ENCODE measurements at regions not wholly inside any gene's neighbourhood (a gene's known extent, or its start where the extent isn't known, plus 50 kb on each side); places are given as distances from the start of the nearest gene placed in this dataset.

DNA sequence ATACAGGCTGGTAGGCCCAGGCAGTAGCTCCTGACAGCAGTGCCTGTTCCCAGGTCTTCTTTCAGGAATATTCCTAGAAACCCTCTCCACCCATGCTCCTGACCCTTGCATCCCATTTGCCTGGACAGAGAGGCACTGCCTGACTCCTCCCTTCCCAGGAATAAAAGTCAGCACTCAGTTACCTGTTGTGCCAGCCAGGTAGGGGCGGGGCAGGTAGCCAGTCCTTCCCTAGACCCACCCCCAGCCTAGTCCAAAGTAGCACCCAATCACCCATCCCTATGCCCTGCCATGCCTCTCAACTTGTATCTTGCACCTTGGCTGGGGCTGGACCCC is 129.9 kb downstream of the MRPL14 start:
- H2BK12ac ChIP-seq (ENCODE audit: low read length): no peak overlapping the region

DNA sequence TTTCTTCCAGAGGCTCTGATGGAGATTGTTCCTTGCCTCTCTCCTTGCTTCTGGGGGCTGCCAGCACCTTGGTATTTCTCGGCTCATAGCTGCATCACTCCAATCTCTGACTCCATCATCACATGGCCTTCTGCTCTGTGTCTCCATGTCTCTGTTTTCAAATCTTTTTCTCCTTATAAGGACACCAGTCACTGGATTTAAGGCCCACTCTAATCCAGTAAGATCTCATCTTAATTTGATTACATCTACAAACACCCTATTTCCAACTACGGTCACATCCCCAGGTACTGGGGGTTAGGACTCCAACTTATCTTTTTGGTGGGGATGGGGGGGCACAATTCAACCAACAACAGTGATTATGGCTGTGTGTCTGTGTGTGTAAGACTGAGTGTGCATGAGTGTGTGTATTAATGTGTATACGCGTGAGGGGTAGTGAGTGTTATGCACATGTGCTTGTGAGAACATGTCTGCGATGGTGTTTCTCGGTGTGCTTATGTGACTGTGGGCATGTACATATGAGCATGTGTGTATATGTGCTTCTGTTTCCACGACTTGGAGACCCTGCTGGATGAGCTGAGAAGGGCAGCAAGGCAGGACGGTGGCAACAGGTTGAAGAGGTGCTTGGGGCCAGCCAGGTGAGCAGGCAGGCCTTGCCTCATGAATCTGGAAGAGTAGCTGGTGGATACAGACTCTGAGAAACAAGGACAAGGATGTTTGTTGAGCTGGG is 130.5 kb downstream of the MRPL14 start:
- Histone ChIP-seq H3K27me3 (ENCODE audit: control insufficient read depth in 3 of 3, insufficient read depth in 3 of 3, low read depth in 1 of 3, low read length in 3 of 3) (peaks cover 0 to 13% (median 0%) of the 10 kb centered on the region in 3 experiments), H3K4ac (ENCODE audit: low read length) (no peak overlapping the region), H4K8ac (ENCODE audit: low read depth, low read length) (no peak overlapping the region), H2AK5ac (ENCODE audit: low read depth, low read length) (peak overlapping the region; percentile 2), H2BK5ac (ENCODE audit: low read length) (no peak overlapping the region), H3K18ac (ENCODE audit: low read length) (peak overlapping the region; percentile 6), H3K23ac (ENCODE audit: low read depth, low read length, poor library complexity) (no peak overlapping the region), H3K4me1 (ENCODE audit: control insufficient read depth in 2 of 2, insufficient read depth in 1 of 2, low read depth in 1 of 2, low read length in 2 of 2) (peaks cover 4 to 18% of the 10 kb centered on the region in 2 donors), H3K36me3 (replicated peaks in 1 of 2; ENCODE audit: control insufficient read depth in 2 of 2, insufficient read depth in 2 of 2, low read length in 2 of 2) (no peaks in the 10 kb centered on the region), H3K9ac (ENCODE audit: low read depth, low read length, poor library complexity) (no peak overlapping the region), H2BK15ac (ENCODE audit: low read length) (peak overlapping the region; percentile 8), H3K9me3 (replicated peaks in 1 of 2; ENCODE audit: control insufficient read depth in 2 of 2, insufficient read depth in 1 of 2, low read depth in 1 of 2, low read length in 2 of 2) (peaks cover 0 to 4% of the 10 kb centered on the region in 2 donors), H3K27ac (replicated peaks; ENCODE audit: low read length) (no peak overlapping the region), H2AFZ (ENCODE audit: low read length) (no peak overlapping the region), H4K91ac (ENCODE audit: low read depth, low read length, poor library complexity) (no peak overlapping the region), H2BK12ac (ENCODE audit: low read length) (no peak overlapping the region), H3K4me3 (ENCODE audit: low read length in 2 of 2) (no peak overlapping the region), H3K14ac (ENCODE audit: low read length) (no peak overlapping the region), H2BK120ac (ENCODE audit: low read depth, low read length) (no peak overlapping the region), H3K4me2 (ENCODE audit: insufficient read depth, low read length, poor library complexity, severe bottlenecking) (no peak overlapping the region), H3K79me1 (ENCODE audit: low read depth, low read length) (no peaks in the 10 kb centered on the region)
- DNase-seq (ENCODE audit: low spot score): no peak
- WGBS, 2 donors (ENCODE audit: extremely low coverage in 2 of 2, insufficient read length in 2 of 2, insufficient replicate concordance in 1 of 2): 100% methylated on average over 2 of the region's 8 CpGs; no CpG with 5 or more reads in 1 of the 2 donors

More for the DNA sequence above, 129.9 kb downstream of the MRPL14 start:
- H3K9ac ChIP-seq (ENCODE audit: low read depth, low read length, poor library complexity): no peak overlapping the region
- no peak overlapping the region for H2BK5ac ChIP-seq (ENCODE audit: low read length)
- H3K4ac ChIP-seq (ENCODE audit: low read length): no peak overlapping the region
- peak overlapping the region; percentile 8 for H2BK15ac ChIP-seq (ENCODE audit: low read length)
- no peak overlapping the region for H3K14ac ChIP-seq (ENCODE audit: low read length)
- no peak overlapping the region for H4K91ac ChIP-seq (ENCODE audit: low read depth, low read length, poor library complexity)
- peaks cover 4 to 20% of the 10 kb centered on the region in 2 donors for H3K4me1 ChIP-seq (ENCODE audit: control insufficient read depth in 2 of 2, insufficient read depth in 1 of 2, low read depth in 1 of 2, low read length in 2 of 2)
- H3K36me3 ChIP-seq (replicated peaks in 1 of 2; ENCODE audit: control insufficient read depth in 2 of 2, insufficient read depth in 2 of 2, low read length in 2 of 2): no peaks in the 10 kb centered on the region
- DNase-seq (ENCODE audit: low spot score): no peak
- peak overlapping the region; percentile 1 for H3K23ac ChIP-seq (ENCODE audit: low read depth, low read length, poor library complexity)
- no peak overlapping the region for H3K4me3 ChIP-seq (ENCODE audit: low read length in 2 of 2)
- WGBS, 2 donors (ENCODE audit: extremely low coverage in 2 of 2, insufficient read length in 2 of 2, insufficient replicate concordance in 1 of 2): no CpG with 5 or more reads among the region's 1 CpG
- no peak overlapping the region for H2AFZ ChIP-seq (ENCODE audit: low read length)
- H3K9me3 ChIP-seq (replicated peaks in 1 of 2; ENCODE audit: control insufficient read depth in 2 of 2, insufficient read depth in 1 of 2, low read depth in 1 of 2, low read length in 2 of 2): peaks cover 0 to 4% of the 10 kb centered on the region in 2 donors
- peaks cover 0 to 18% (median 0%) of the 10 kb centered on the region in 3 experiments for H3K27me3 ChIP-seq (ENCODE audit: control insufficient read depth in 3 of 3, insufficient read depth in 3 of 3, low read depth in 1 of 3, low read length in 3 of 3)
- peak overlapping the region; percentile 2 for H2AK5ac ChIP-seq (ENCODE audit: low read depth, low read length)
- peak overlapping the region; percentile 6 for H3K18ac ChIP-seq (ENCODE audit: low read length)
- H3K79me1 ChIP-seq (ENCODE audit: low read depth, low read length): no peaks in the 10 kb centered on the region
- no peak overlapping the region for H2BK120ac ChIP-seq (ENCODE audit: low read depth, low read length)
- H4K8ac ChIP-seq (ENCODE audit: low read depth, low read length): no peak overlapping the region
- H3K4me2 ChIP-seq (ENCODE audit: insufficient read depth, low read length, poor library complexity, severe bottlenecking): no peak overlapping the region
- no peak overlapping the region for H3K27ac ChIP-seq (replicated peaks; ENCODE audit: low read length)

DNA sequence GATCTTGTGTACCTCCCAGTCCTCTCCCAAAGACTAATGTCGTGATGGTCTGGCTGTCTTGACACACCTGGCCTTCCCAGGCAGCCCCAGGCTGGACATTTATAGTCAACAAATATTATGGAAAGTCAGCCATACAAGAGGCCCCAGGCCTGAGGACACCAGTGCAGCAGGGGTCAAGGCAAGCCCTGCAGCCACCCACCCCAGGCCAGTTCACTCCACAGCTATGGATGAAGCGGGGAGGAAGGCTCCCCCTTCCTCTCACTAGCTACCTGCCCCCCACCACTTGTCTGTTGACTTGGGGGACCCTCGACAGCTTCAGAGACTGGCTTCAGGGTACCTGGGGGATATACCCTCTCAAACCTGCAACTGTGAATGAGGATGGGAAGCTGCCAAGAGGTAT is 132.1 kb downstream of the MRPL14 start:
- H2BK5ac ChIP-seq (ENCODE audit: low read length): no peak overlapping the region
- H2BK120ac ChIP-seq (ENCODE audit: low read depth, low read length): no peak overlapping the region
- H3K9me3 ChIP-seq (replicated peaks in 1 of 2; ENCODE audit: control insufficient read depth in 2 of 2, insufficient read depth in 1 of 2, low read depth in 1 of 2, low read length in 2 of 2): no peaks in the 10 kb centered on the region
- H3K18ac ChIP-seq (ENCODE audit: low read length): no peak overlapping the region
- H3K4ac ChIP-seq (ENCODE audit: low read length): no peak overlapping the region
- no peak overlapping the region for H2AK5ac ChIP-seq (ENCODE audit: low read depth, low read length)
- WGBS, 2 donors (ENCODE audit: extremely low coverage in 2 of 2, insufficient read length in 2 of 2, insufficient replicate concordance in 1 of 2): no CpG with 5 or more reads among the region's 3 CpGs
- H3K23ac ChIP-seq (ENCODE audit: low read depth, low read length, poor library complexity): no peak overlapping the region
- no peak for DNase-seq (ENCODE audit: low spot score)
- no peak overlapping the region for H3K4me2 ChIP-seq (ENCODE audit: insufficient read depth, low read length, poor library complexity, severe bottlenecking)
- H2BK15ac ChIP-seq (ENCODE audit: low read length): no peak overlapping the region
- no peak overlapping the region for H3K14ac ChIP-seq (ENCODE audit: low read length)
- no peak overlapping the region for H3K9ac ChIP-seq (ENCODE audit: low read depth, low read length, poor library complexity)
- no peaks in the 10 kb centered on the region for H3K36me3 ChIP-seq (replicated peaks in 1 of 2; ENCODE audit: control insufficient read depth in 2 of 2, insufficient read depth in 2 of 2, low read length in 2 of 2)
- no peak overlapping the region for H4K8ac ChIP-seq (ENCODE audit: low read depth, low read length)
- H3K27me3 ChIP-seq (ENCODE audit: control insufficient read depth in 3 of 3, insufficient read depth in 3 of 3, low read depth in 1 of 3, low read length in 3 of 3): no peaks in the 10 kb centered on the region
- H4K91ac ChIP-seq (ENCODE audit: low read depth, low read length, poor library complexity): no peak overlapping the region
- peaks cover 12 to 15% of the 10 kb centered on the region in 2 donors for H3K4me1 ChIP-seq (ENCODE audit: control insufficient read depth in 2 of 2, insufficient read depth in 1 of 2, low read depth in 1 of 2, low read length in 2 of 2)
- H3K27ac ChIP-seq (replicated peaks; ENCODE audit: low read length): no peak overlapping the region
- H3K4me3 ChIP-seq (ENCODE audit: low read length in 2 of 2): no peak overlapping the region
- no peak overlapping the region for H2BK12ac ChIP-seq (ENCODE audit: low read length)
- no peaks in the 10 kb centered on the region for H3K79me1 ChIP-seq (ENCODE audit: low read depth, low read length)
- H2AFZ ChIP-seq (ENCODE audit: low read length): no peak overlapping the region

DNA sequence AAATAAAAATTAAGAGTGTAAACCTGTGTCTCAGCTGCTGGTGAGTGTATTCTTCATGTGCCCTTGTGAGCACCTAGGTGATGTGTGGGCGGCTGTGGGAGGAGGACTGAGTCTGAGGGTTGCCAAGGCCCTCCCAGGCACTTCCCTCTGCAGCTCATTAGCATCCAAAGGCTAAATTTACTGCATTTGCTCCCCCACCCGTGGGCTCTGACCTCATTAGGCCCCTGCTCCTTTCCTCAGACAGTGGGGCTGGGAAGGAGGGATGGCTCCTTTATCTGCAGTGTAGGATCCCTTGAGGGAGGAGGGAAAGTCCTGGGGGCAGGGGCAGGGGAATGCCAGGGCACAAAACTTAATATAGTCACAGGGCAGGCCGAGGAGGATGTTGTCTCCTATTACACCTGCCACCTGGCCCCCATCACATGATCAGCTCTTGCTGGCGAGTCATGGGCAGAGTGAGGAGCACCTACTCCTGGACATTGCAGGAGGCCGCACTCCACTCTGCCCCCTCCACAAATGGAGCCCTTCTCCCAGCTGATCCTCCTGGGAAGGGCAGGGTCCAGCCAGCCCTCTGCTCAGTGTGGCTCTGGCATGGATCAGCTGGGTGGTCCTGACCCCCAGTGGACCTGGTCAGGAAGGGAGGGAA is 133.2 kb downstream of the MRPL14 start:
- peak overlapping the region; percentile 9 for H3K9ac ChIP-seq (ENCODE audit: low read depth, low read length, poor library complexity)
- H2BK120ac ChIP-seq (ENCODE audit: low read depth, low read length): no peak overlapping the region
- H3K27me3 ChIP-seq (ENCODE audit: control insufficient read depth in 3 of 3, insufficient read depth in 3 of 3, low read depth in 1 of 3, low read length in 3 of 3): no peaks in the 10 kb centered on the region
- peaks cover 13 to 22% of the 10 kb centered on the region in 2 donors for H3K4me1 ChIP-seq (ENCODE audit: control insufficient read depth in 2 of 2, insufficient read depth in 1 of 2, low read depth in 1 of 2, low read length in 2 of 2)
- H2BK15ac ChIP-seq (ENCODE audit: low read length): peak overlapping the region; percentile 57
- H3K9me3 ChIP-seq (replicated peaks in 1 of 2; ENCODE audit: control insufficient read depth in 2 of 2, insufficient read depth in 1 of 2, low read depth in 1 of 2, low read length in 2 of 2): no peaks in the 10 kb centered on the region
- peak overlapping the region; percentile 87 for H3K18ac ChIP-seq (ENCODE audit: low read length)
- H3K4me2 ChIP-seq (ENCODE audit: insufficient read depth, low read length, poor library complexity, severe bottlenecking): no peak overlapping the region
- peak overlapping the region; percentile 62 for H3K23ac ChIP-seq (ENCODE audit: low read depth, low read length, poor library complexity)
- H4K8ac ChIP-seq (ENCODE audit: low read depth, low read length): no peak overlapping the region
- H3K79me1 ChIP-seq (ENCODE audit: low read depth, low read length): no peaks in the 10 kb centered on the region
- H3K36me3 ChIP-seq (replicated peaks in 1 of 2; ENCODE audit: control insufficient read depth in 2 of 2, insufficient read depth in 2 of 2, low read length in 2 of 2): no peaks in the 10 kb centered on the region
- no peak overlapping the region for H3K27ac ChIP-seq (replicated peaks; ENCODE audit: low read length)
- H2BK5ac ChIP-seq (ENCODE audit: low read length): no peak overlapping the region
- H2AFZ ChIP-seq (ENCODE audit: low read length): no peak overlapping the region
- H3K14ac ChIP-seq (ENCODE audit: low read length): no peak overlapping the region
- H3K4ac ChIP-seq (ENCODE audit: low read length): no peak overlapping the region
- H4K91ac ChIP-seq (ENCODE audit: low read depth, low read length, poor library complexity): no peak overlapping the region
- H2BK12ac ChIP-seq (ENCODE audit: low read length): peak overlapping the region; percentile 16
- DNase-seq (ENCODE audit: low spot score): no peak
- no CpG with 5 or more reads among the region's 5 CpGs for WGBS, 2 donors (ENCODE audit: extremely low coverage in 2 of 2, insufficient read length in 2 of 2, insufficient replicate concordance in 1 of 2)
- no peak overlapping the region for H3K4me3 ChIP-seq (ENCODE audit: low read length in 2 of 2)
- H2AK5ac ChIP-seq (ENCODE audit: low read depth, low read length): no peak overlapping the region

Data from neuronal stem cell (in vitro differentiated cells).